Hippocampal formation (tissue), 2 donors: ENCODE measurements at regions not wholly inside any gene's neighbourhood (a gene's known extent, or its start where the extent isn't known, plus 50 kb on each side); places are given as distances from the start of the nearest gene placed in this dataset.
"Not testable (repeated sequence)": the region's sequence is repeated elsewhere in the genome, so short reads cannot be mapped to it uniquely, and the experiment has no call there.

ENCODE experiments used
- DNase-seq, 2 donors: peaks; one replicate each; lab custom pipeline; 2025; lab: John Stamatoyannopoulos, UW

DNA sequence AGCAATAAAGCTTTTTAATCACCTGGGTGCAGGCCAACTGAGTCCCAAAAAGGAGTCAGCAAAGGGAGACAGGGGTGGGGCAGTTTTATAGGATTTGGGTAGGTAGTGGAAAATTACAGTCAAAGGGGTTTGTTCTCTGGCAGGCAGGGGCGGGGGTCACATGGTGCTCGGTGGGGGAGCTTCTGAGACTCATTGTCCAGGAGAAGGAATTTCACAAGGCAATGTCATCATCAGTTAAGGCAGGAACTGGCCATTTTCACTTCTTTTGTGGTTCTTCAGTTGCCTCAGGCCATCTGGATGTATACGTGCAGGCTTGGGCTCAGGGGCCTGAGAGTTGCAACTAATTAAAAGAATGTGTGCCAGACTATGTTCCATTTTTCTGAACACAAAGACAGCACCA, 147.5 kb upstream of the SCN7A start:
- not testable (repeated sequence) for DNase-seq

DNA sequence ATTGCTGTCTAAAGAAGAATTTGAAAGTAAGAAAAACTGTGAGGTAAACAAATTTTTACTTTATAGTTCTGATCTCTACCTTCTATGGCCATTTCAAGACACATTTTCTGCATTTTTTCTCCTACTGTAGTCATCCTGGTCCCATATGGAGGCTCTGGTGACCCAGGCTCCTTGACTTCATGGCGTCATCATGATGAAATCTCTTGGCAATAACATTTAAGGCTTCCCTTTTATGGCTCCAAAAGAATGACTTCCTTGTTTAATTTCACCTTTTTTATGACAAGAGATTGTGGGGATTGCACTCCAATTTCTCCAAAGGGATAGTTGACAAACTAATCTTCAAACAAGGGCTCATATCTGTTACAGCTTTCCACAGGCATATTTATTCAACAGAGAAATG, 143.0 kb upstream of the SCN7A start:
- no peak for DNase-seq

DNA sequence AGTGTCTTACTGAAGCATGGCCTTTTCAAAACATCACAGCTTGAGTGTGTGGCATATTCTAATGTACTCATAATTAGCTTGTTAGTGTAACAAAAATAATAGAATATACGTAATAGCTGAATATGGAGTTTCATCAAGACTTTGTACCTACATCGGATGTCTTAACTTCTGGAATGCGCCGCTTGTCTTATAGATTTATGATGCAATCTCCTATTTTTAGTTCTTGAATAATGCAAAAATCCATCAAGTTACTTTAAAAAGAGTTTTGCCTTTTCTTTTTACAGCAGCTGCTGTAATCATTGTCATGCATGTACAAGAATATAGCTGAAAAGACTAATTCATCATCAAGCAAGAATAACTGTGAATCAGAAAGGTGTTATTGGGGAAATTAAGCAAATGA, 140.7 kb upstream of the SCN7A start:
- no peak for DNase-seq

DNA sequence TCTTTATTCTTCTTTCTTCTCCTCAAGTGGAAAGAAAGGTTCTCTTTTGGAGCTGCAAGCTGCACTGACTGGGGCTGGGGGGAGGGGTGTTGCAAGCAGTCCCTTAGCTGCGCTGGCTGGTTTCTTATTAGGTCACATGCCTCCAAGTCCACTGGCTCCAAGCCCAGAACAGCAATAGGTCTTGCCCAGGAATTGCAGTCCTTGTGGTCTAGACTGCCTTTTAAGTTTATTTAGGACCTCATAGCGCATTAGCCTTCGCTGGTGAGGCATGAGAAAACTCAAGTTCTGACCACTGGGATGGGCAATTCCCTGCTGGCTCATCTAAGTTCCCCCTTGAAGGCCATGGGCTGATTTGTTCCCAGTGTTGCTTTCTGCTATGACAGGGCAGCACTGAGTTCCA, 138.6 kb upstream of the SCN7A start:
- DNase-seq: no peak

DNA sequence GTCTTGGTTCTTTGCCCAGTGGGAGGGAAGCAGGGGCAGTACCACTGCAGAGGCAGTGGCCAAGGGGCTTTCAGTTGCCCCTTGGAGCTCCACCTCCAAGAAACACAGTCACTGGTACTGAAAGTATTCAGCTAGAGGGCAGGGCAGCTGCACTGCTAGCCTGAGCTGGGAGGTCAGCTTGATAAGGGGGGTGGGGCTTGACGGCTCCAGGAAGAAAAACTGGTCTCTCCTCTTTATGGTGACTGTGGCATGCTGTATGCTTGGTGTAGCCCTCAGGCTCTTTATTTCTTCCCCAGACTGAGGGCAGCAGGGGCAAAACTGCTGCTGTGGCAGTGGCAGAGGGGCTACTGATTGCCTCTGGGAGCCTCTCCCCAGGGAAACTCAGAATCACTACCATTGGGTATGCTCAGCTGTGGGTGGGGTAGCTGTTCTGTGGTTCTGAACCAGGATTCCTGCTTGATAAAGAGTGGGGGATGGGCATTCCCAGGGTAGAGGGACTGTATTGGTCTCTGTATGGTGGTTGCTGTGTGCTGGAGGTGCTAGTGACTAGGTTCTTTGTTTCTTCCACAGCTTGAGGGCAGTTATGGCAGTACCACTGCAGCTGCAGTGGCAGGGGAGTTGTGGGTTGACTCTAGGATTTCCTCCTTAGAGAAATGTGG, 134.6 kb upstream of the SCN7A start:
- no peak for DNase-seq

DNA sequence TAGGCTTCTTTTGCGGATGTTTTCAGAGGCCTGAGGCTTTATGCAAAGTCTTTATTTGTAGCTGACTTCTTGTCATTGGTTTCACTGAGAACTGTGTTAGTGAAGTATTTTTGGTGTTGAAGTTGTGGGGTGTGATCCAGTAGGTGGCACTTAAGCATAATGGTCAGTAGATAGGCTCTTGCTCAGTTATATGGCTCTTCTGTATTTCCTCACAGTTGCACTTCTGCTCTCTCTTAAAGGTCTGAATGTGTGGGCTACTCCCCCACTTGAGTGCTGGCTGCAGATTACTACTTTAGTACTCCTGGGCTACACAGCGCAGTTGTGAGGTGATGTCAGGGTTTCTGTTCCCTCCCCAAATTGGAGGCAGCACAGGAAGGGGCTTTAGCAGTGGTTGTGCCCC, 133.8 kb upstream of the SCN7A start:
- no peak for DNase-seq

DNA sequence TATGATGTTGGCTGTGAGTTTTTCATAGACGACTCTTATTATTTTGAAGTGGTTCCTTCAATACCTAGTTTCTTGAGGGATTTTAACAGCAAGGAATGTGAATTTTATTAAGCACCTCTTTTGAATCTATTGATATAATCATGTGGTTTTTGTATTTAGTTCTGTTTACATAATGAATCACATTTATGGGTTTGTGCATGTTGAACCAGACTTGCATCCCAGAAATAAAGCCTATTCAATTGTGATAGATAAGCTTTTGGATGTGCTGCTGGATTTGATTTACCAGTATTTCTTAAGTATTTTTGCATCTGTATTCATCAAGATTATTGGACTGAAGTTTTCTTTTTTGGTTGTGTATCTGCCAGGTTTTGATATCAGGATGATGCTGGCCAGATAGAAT, 131.6 kb upstream of the SCN7A start:
- DNase-seq: no peak

DNA sequence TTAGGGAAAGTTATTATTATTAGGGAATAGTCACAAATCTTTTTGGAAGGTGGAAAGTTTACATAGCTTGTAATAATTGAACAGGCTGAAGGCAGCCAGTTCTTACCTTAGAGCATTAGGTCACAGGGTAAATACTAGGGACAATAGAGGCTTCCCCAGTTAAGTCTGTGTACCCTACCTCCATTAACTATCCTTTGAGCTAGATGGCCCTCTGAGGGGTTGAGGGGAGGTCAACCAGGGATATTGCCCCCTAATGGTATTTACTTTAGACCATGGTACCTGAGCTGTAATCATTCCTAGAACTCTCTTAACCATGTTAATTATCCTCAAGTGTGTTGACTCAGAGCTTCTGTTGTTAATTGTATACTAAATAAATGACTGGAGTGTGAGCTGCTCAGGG, 120.5 kb upstream of the SCN7A start:
- no peak for DNase-seq

DNA sequence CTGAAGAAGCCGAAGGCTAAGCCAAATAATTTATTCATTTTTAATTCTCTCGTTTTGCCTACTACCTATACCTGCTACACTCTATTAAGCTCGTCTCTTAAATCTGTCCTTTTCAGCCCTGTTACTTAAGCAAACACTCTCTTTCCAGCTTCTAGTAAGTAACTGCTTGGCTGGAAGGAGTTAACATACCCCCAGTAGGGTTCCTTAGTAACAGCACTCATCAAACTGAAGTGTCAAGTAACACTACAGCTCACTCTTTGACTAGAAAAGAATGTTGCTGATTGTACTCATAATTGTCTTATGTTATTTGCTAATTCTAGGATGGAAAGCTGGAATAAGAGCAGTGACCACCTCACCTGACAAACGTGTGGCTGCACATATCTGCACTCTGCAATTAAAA, 120.0 kb upstream of the SCN7A start:
- no peak for DNase-seq

DNA sequence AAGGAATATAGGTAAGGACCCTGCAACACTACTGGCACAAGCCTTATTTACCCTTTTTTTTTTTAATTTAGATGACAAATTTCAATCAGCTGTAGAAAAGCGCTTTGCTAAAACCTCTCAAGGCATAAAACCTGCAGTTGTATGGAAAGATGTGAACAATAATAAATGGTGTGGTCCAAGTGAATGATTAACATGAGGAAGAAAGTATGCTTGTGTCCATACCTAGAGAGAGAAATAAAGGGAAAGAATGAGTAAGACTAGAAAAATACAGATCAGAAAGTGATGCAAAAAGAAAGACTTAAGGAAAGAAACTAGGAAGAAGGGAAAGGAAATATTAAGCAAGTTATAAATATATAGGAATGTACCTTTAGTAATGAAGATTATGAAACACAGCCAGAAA, 119.2 kb upstream of the SCN7A start:
- no peak for DNase-seq

DNA sequence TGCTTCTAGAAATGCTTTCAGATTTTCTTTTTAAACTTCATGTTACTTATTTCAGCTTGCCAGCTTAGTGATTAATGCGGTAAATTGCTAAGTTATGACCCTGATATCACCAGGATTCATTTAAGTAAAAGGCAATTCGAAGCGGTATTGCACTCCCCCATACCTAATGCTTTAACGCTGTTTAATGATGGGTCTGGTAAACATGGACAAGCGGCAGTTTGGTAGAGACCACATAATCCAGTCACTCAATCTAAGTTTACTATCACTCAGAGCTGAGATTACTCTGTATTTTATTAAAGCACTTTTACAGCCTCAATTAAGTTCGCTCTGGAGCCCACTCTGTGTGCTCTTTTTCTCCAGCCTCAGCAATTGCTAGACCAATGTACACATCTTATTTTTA, 118.2 kb upstream of the SCN7A start:
- DNase-seq: no peak

DNA sequence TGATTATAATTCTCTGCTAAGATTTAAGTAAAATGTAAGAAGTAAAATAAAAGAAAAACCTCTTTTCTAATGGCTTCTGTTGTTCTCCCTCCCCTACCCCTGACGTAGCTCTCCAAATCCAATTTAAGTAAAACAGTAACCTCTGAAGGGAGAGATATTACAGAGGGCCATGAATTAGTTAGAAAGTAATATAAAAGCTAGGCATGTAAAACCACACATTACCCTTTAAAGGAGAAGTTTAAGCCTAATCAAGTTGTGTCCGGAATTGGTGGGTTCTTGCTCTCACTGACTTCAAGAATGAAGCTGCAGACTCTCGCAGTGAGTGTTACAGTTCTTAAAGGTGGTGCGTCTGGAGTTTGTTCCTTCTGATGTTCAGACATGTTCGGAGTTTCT, 116.9 kb upstream of the SCN7A start:
- DNase-seq: no peak

DNA sequence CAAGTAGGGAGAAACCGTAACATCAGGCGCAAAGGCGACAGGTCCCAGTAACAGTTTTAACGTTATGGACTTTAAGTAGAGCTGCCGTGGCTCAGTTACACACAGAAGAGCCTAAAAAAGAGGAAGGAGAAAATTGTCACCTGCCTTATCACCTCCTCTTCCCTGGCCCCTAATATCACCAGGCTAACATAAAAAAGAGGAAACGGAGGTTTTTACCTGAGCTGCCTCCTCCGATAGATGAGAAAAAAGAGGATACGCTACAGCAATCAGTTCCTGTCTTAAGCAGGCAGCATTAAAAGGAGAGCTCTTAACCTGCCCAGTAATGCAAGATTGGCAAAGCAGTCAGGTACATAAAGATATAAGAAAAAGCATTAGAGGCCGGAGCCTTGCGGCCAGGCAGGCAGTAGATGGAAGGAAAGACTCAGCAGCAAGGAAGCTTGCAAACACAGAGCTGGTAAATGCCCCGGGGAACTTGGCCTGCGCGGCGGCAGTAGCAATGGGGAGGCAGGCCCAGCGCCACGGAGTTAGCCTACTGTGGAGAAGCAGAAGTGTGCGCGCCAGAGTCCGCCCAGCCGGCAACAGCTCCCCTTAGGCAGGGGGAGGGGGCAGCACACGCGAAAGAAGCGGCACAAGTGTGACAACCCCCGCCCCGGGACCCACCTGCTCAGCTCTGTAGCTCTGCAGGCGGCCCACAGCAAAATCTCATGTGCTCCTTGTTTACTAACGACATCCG, 116.3 kb upstream of the SCN7A start:
- DNase-seq: no peak

DNA sequence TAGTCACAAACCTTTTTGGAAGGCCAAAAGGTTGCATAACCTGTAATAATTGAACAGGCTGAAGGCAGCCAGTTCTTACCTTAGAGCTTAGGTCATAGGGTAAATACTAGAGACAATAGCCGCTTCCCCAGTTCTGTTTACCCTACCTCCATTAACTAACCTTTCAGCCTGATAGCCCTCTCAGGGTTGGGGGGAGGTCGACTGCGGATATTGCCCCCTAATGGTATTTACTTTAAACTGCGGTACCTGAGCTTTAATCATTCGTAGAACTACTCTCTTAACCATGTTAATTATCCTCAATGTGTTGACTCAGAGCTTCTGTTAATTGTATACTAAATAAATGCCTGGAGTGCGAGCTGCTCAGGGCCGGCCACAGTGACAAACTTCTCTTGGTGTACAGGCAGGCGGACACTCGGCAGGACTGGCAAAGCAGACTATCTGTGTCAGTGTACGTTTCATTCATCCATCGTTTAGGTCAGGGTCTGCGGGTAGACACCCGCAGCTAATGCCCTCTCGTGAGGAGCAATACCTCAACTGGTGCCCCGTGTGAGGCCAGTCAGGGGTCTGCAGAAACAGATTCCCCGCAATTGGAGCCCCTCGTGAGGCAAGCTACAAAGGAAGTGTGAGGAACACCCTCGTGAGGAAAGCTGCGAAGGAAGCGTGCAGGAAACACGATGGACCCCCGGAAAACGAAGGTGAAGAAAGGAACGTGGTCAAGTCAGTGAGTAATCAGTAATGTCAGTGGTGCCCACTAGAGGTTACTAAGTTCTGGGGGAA, 115.3 kb upstream of the SCN7A start:
- no peak for DNase-seq

DNA sequence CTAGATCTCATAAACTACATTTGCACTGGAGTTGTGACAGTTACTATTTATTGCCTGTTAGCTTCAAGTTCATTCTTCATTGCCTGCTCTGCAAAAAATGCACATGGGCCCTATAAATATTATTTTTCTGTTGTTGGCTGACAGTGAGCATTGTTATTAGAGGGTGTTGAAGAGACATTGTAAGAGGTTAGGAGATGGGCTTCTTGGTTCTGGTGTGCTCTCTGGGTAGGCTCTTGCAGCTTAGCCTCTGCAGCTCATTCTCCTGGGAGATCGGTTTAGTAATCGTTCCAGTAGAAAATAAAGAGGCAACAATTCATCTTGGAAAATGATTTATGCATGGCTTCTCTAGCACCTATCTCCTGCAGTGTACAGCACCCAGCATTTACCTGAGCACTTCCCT, 113.8 kb upstream of the SCN7A start:
- DNase-seq: no peak

DNA sequence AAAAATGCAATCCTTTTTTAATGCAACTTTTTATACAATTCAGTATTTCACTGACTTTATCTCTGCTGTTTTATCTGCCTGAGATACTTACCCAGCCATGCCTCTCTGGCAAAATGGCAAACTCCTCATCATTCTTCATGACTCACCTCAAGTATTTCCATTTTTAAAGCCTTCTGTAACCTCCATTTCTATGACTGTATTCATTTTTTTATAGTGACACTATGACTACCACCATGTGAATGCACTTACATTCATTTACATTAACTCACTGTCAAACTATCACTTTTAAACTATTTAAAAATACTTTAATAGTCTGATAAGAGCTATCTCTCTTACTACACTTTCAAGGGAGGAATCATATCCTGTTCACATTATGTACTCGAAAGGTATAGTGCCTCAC, 99.4 kb upstream of the SCN7A start:
- no peak for DNase-seq

DNA sequence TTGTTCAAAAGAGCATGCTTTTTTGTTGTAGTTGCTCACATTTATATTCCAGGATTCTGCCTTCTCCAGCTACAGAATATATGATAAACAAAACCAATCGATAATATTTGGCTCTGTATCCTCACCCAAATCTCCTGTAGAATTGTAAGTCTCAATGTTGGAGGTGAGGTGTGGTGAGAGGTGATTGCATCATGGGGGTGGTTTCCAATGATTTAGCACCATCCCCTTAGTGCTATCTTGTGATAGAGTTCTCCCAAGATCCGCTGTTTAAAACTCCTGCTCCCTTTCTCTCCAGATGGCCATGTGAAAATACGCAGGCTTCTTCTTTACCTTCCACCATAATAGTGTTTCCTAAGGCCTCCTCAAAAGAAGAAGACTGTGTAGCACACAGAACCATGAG, 98.7 kb upstream of the SCN7A start:
- no peak for DNase-seq

DNA sequence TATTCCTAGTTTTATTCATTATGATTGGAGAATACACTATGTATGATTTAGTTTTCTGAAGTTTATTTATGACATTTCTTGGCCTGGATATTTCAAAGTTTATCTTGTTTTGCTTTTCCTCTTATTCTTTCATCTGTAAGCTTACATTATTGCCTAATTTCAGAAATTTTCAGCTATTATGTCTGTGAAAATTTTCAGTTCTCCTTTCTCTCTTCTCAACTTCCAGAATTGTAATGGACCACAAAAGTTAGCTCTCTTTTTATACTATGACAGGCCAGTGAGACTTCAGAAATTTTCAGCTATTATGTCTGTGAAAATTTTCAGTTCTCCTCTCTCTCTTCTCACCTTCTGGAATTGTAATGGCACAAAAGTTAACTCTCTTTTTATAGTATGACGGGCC, 97.2 kb upstream of the SCN7A start:
- DNase-seq: no peak

DNA sequence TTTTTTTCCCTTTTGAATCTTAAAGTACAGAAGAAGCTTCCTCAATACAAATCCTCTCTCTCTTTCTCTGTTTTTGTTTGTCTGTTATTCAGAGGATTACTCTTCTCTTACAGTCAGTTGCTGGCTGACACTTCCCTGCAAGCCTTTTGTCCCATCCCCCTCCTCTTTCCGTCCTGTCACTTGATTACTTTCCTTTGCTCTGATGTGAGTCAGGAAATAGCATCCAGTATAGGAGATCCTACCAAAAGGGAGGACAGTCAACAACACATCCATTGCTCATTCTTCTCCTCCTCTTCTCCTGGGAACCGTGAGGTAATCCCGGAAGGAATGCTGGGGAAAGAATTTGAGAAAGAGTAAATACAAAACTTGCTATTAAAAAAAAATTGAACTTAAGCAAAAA, 79.3 kb upstream of the SCN7A start:
- DNase-seq: no peak

DNA sequence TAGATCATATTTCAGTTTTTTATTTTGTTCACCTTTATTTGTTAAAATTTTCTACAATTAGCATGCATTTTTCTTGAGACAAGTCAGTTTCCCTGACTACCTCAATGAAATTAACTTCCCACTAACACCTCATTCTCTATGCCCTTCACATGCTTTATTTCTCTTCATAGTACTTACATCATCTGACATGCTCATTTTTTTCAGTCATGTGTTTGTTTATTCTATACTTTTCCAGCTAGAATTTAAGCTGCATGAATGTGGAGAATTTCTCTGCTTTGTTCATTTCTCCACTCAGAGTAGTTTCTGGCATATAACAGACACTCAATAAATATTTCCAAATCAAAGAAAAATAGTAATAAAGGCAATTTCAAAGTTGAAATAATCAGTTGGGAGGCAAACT, 78.9 kb upstream of the SCN7A start:
- DNase-seq: no peak

DNA sequence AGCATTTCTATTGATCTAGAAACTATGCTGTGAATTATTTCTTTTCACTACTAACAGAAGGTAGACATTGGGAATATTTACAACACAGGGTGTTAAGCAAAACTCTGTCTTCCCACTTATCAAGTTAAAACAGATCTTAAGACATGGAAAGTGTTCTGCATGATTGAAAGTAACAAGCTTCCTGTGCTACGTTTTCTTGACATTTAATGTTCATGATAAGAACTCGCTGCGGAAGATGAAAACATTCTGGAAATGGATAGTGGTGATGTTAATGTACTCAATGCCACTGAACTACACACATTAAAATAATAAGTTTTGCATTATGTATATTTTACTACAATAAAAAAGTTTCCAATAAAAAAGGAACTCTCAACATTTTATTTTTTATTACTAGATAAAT, 74.4 kb upstream of the SCN7A start:
- no peak for DNase-seq

DNA sequence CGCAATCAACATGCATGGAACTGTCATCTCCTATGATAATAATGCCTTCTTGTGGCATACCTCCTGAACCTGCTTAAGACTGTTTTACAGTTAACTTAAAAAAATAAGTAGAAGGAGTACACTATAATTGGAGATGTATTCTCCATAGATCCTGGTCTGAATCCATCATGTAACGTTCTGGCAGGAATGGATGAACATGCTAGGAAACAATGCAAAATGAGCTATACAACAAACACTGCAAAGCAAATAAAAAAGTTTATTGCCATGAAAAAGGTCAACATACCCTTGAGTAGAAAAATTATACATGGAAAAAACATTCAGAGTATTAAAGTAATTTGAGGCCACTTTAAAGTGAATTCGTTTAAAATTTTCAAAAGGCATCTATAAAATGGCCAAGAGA, 71.5 kb upstream of the SCN7A start:
- DNase-seq: no peak

DNA sequence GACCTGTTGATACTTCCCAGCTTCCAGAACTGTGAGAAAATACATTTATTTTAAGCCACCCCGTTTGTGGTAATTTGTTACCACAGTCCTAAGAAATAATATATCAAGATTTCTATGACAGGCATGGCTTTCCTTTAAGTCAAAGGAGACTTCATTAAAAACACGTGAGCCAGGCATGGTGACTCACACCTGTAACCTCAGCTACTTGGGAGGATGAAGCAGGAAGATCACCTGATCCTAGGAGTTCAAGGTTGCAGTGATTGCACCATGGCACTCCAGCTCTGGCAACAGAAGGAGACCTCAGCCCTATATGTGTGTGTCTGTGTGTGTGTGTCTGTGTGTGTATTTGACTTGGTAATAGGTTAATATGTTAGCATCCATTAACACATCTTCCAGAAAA, 69.8 kb upstream of the SCN7A start:
- DNase-seq: no peak
